Stimulated activated CD4-positive, alpha-beta T cell treated with anti-CD3 and anti-CD28 coated beads, TNF-alpha, amount 100 ng/mL, for 4 hours (primary cell): ENCODE measurements at regions not wholly inside any gene's neighbourhood (a gene's known extent, or its start where the extent isn't known, plus 50 kb on each side); places are given as distances from the start of the nearest gene placed in this dataset.

ENCODE experiments used
- DNase-seq, 3 experiments: peaks; one replicate each; pipeline ENCODE4 v3.0.0-alpha.2; 2020; ENCODE audit warnings: low read depth in 3 of 3

DNA sequence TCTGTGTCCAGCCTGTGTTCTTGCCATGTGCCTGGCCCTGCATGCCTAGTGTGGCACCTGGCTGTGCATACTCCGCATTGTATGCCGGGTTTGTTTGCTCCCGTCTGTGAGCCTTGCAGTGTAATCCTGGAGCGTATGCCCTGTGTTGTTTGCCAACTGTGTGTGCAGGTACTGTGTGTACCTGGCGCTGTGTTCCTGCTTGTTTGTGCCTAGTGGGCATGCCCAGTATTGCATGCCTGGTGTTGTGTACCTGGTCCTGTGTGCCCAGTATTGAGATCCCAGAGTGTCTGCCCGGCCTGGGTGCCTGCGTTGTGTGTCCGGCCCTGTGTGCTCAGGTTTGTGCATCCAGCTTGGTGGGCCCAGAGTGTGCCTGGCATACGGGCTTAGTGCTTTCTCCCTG, 54.5 kb upstream of the CHRNA7 start:
- DNase-seq = no peak

GRCh38 chr15:31977138-31977537, 53.2 kb upstream of the CHRNA7 start:
- DNase-seq = no peak

DNA sequence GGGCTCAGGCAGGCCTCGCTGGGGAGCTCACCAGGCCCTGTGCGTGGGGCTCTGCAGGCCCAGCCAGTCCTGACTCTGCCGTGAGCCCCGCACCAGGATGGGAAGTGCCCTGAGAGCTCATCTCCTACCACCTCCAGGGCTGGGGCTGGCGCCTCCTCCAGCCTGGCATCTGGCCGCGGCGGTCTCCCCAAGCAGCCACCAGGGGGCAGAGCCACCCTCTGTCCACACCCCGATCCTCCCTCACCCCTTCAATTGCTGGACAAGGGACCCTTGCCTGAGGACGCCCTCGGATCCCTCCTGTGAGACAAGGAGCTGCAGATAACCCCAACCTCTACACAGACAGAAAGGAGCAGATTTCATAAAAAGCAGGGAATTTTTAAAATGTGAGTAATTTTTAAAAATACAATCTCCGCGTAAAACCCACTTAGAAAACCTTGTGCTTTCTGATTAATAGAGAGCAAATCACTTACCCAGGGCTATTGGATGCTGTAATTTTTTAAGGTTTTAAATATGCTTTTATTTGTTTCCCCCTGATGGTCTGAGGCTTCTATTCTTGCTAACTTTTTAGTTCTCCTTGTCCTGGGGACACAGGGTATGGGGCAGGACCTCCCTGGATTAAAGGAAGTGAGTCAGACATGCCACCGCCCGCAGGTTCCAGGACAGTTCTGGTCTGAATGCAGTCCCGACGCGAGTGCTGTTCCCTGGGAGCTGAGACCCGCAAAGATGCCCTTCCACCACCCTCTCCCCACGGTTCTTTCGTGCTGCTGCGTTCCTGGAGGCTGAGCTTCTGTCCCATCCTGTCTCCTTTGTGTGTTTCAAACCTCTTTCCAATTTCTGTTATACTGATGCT, 52.3 kb upstream of the CHRNA7 start:
- DNase-seq = peak; percentile 27 to 39 (median 27)
